HG02678 (cell line): ENCODE measurements at regions not wholly inside any gene's neighbourhood (a gene's known extent, or its start where the extent isn't known, plus 50 kb on each side); places are given as distances from the start of the nearest gene placed in this dataset.
A peak's percentile ranks its signal among the peaks of the same experiment; 100 is the strongest.
"Not testable (repeated sequence)": the region's sequence is repeated elsewhere in the genome, so short reads cannot be mapped to it uniquely, and the experiment has no call there.

Experiments
- ATAC-seq: cut with Tn5 transposase; IDR thresholded peaks from one replicate; pipeline ENCODE4 v1.9.1; 2021; ENCODE audit warnings: mild to moderate bottlenecking, moderate library complexity; ENCODE audit not compliant: unreplicated experiment

DNA sequence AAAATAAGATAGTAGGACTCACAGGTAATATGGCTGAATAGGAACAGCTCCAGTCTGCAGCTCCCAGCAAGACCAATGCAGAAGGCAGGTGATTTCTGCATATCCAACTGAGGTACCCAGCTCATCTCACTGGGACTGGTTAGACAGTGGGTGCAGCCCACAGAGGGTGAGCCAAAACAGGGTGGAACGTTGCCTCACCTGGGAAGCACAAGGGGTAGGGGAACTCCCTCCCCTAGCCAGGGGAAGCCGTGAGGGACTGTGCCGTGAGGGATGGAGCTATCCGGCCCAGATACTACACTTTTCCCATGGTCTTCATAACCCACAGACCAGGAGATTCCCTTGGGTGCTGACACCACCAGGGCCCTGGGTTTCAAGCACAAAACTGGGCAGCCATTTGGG, 114.8 kb upstream of the GNAI1 start:
- ATAC-seq: not testable (repeated sequence)

DNA sequence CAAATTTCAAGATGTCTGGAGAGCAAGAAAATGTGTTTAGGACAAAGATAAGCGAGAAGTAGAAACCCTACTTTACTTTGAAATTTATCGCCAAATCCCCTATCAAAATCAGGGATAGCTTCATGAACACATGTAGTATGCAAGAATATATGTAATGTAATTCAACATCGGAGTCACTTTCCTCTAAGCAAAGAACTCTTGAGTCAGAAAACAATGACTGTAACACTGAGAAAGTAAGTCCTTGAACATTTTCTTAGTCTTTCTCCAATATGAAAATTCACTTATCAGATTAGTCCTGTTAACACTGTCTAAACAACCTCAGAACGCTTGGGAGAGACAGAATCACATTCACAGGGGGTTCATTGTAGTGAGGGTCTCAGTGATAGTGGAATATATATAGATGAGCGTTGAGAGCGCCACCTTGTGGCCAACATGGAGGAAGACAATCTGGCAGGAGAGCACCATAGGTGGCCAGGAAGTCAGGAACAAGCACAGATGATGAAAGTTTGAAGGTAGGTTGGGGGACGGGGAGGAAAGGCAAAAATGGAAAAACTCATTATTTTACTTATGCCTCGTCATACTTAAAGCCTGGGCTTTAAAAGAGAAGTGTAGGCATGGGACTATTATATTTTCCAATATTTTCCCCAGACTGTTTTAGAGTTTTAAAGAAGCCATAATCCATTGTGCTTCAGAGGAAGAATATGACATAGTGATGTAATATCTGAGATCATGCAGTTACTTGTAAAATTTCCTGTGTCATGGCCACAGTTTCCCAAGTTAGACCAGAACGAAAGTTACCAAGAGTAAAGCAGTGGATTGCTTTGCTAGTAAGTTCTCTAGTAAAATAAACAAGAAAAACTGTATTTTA, 115.5 kb upstream of the GNAI1 start:
- ATAC-seq: peak; percentile 97

DNA sequence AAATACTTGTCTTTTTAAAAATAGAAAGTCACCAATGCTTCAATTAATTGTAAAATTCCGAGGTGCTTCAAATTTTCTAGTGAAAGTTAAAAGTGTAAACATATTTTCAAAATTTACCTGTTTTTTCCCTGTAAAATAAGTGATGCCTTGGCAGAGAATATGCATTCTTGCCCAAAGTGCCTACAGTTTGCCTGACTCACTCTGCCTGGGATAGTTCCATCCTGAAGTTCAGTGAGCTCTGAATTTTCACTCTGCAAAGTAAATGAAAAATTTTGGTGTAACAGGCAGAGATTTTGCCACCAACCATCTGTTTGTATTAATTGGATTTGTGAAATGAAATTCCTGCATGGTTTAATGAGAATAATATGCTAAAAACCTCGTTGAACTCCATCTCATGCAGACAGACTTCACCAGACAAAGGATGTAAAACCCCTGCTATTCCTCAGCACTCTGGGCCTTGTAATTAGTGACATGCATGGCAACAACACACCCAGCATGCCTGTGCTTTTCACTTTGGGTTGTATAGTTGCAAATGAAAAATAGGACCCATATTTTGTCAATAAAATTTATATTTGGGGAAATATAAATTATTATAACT, 117.4 kb upstream of the GNAI1 start:
- ATAC-seq: no peak

DNA sequence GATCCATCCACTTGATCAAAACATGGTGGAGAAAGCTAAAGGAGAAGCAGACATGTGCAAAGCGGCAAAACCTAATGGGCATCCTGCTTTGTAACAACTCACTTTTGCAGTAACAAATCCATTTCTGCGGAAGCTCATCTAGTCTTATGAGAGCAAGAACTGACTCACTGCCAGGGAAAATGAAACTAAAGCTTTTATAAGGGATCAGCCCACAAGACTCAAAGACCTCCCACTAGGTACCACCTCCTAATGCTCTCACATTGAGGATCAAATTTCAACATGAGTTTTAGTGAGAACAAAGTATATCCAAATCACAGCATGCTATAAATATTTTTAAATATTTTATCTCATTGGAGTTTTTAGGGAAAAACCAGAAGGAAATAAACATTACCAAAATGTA, 120.1 kb upstream of the GNAI1 start:
- ATAC-seq: no peak

DNA sequence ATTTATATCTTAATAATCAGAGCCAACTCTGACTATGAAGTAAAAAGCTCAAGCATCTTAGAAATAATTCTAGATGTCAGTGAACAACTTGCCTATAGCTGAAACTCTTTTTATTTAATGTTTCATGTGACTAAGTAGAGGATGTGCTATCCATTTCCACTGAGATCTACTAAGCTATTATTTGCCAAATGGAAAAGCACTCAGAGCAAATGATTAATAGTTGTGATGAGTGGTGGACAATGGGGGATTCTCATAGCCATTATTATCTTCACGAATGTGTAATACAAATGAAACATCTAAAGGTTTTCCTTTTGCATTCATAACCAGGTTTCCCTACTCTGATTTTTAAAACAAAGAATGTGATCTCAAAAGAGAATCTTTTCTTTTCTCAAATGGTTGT, 126.6 kb upstream of the GNAI1 start:
- ATAC-seq: no peak

DNA sequence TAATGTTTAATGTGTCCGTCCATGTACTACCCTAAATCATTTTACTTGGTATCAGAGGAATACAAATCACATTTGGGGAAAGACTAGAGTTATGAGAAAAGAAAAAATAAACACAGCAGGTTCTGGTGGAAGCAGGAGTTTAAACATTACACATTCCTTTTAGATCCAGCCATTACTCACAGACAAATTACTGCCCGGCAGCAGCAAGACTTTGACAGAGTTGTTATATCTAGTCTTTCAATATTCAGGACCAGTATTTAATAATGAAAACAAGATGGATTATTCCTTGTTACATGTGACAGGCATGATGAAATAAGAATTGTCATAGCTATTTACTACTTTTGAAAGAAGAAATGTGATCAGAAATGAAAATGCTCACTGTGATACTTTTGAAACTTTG, 131.8 kb upstream of the GNAI1 start:
- no peak for ATAC-seq

DNA sequence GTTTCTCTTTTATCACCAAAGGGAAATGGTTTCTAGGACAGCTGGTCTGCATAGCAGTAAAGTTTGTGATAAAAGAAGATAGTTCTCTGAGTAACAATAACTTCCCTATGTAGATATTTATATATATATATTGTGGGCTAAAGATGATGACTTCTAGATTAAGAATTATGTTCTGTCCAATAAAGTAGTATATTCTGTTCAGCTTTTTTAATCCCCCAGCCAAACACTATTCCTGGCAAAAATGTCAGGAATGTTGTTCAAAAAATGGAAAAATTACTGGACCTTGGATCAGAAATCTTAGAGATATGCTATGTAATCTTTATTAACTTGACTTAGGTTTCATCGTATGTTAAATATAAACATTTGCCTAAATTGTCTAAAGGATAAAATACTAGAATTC, 136.3 kb upstream of the GNAI1 start:
- no peak for ATAC-seq

DNA sequence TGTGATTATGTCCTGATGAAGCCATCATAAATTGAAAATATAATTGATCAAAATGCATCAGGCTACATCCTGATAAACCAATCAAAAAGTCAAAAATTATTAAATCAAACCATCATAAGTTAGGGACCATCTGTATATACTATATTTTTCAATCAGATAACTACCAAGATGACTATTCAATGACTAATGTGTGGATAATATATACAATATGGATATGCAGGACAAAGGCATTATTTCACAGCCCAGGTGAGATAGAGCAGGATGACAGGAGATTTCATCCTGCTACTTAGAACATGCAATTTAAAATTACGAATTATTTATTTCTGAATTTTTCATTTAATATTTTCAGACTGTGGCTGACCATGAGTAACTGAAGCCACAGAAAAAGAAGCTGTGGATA, 137.3 kb upstream of the GNAI1 start:
- no peak for ATAC-seq

DNA sequence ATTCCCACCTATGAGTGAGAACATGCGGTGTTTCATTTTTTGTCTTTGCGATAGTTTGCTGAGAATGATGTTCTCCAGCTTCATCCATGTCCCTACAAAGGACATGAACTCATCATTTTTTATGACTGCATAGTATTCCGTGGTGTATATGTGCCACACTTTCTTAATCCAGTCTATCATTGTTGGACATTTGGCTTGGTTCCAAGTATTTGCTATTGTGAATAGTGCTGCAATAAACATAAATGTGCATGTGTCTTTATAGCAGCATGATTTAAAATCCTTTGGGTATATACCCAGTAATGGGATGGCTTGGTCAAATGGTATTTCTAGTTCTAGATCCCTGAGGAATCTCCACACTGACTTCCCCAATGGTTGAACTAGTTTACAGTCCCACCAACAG, 138.9 kb upstream of the GNAI1 start:
- not testable (repeated sequence) for ATAC-seq

DNA sequence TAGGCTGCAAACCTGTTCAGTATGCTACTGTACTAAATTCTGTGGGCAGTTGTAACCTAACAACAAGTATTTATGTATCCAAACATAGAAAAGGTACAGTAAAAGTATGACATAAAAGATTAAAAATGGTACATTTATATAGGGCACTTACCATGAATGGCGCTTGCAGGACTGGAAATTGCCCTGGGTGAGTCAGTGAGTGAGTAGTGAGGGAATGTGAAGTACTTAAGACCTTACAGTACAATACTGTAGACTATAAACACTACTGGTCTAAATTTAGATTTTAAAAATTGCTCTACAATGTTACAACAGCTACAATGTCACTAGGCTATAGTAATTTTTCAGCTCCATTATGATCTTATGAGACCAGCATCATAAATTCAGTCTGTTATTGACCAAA, 146.0 kb upstream of the GNAI1 start:
- ATAC-seq: no peak

DNA sequence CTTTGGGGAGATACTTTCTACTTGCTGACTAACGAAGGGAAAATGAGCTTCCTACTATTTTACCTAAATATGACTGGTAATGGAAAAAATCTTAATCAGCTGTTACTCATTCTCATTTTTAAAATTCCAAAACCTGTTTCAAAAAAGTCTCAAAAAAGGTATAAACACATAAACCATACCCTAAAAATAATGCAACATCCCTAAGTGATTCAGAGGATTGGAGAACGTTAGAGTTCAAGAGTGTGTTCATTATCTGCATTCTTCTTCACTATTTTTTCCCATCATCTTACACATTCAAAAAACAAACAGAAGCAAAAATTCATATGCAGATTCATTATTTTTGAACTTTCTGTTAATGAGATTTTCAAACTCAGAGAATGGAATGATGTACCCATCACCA, 150.4 kb upstream of the GNAI1 start:
- ATAC-seq: no peak

DNA sequence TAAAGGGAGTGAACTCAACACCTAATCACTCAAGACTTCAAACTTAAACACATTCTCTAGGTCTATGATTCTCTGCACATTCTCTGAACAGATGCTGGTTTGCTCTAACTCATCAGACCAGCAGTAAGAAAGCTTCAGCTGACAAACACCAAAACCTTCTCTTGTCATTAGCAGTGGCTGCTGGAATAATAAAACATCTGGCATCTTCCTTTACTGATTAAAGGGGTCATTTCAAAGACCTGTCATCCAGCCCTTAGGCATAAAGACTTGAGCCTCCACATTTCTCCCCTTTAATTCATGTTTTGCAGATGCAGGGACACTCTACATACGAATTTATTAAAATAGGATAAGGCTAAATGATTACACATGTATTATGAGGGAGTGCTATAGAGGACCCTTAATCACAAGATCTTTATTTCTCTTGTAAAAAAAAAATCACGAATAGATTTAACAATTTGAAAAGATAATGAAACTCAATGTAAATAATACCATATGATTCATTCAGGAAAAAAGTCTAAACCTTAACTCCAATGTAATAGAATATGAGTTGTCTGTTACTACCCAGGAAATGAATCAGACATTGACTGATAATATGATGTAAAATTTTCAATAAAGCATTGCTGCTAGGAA, 152.4 kb upstream of the GNAI1 start:
- no peak for ATAC-seq

DNA sequence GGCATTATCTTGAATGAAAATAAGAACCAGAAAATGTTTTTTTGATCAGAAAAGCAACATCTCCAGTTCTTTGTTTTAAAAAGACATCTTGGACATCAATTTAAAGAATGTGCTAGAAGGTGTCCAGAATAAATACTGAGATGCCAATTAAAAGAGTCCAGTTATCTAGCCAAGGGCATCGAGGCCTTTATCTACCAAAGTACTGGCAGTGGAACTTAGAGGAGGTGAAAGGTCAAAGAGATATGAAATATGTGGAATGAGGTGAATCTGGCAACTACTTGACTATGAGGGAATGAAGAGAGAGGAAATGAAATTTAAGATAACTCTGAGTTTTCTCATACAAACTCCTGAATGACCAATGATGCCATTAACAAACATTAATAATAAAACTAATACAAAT, 154.3 kb upstream of the GNAI1 start:
- no peak for ATAC-seq

DNA sequence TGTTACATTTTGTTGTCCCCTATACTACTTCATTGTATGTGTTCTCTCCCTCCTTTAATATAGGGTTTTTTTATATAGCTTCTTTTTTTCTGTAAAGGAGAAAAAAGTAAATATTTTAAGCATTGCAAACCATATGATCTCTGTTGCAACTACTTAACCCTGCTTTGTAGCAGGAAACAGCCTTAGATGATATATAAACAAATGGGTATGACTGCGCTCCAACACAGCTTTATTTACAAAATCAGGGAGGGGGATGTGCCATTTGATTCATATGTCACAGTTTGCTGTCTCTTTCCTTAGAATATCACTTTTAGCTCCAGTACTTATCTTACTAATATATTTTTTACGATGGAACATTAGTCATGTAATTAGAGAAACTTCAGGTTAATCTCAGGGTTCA, 155.2 kb upstream of the GNAI1 start:
- ATAC-seq: no peak

DNA sequence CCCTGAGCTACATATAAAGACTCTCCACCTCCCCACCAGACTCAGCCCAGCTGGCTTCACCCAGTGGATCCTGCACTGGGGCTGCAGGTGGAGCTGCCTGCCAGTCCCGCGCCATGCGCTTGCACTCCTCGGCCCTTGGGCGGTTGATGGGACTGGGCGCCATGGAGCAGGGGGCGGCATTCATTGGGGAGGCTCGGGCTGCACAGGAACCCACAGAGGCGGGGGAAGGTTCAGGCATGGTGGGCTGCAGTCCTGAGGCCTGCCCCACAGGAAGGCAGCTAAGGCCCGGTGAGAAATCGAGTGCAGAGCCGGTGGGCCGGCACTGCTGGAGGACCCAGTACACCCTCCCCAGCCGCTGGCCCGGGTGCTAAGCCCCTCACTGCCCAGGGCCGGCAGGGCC, 157.2 kb upstream of the GNAI1 start:
- no peak for ATAC-seq

DNA sequence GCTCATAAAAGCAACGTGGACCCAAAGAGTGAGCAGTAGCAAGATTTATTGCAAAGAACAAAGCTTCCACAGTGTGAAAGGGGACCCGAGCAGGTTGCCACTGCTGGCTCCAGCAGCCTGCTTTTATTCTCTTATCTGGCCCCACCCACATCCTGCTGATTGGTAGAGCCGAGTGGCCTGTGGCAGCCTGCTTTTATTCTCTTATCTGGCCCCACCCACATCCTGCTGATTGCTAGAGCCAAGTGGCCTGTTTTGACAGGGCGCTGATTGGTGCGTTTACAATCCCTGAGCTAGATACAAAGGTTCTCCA, 158.0 kb upstream of the GNAI1 start:
- ATAC-seq: not testable (repeated sequence)

DNA sequence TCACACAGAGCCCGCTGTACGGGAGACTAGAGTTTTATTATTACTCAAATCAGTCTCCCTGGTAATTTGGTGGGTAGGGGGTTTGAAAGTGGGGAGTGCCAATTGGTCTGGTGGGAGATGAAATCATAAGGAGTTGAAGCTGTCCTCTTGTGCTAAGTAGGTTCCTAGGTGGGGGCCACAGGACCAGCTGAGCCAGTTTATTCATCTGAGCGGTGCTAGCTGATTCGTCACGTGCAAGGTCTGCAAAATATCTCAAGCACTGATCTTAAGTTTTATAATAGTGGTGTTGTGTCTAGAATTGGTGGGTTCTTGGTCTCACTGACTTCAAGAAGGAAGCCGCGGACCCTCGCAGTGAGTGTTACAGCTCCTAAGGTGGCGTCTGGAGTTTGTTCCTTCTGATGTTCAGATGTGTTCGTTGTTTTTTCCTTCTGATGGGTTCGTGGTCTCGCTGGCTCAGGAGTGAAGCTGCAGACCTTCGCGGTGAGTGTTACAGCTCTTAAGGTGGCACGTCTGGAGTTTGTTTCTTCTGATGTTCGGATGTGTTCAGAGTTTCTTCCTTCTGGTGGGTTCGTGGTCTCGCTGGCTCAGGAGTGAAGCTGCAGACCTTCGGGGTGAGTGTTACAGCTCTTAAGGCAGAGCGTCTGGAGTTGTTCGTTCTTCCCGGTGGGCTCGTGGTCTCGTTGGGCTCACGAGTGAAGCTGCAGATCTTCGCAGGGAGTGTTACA, 158.5 kb upstream of the GNAI1 start:
- not testable (repeated sequence) for ATAC-seq

DNA sequence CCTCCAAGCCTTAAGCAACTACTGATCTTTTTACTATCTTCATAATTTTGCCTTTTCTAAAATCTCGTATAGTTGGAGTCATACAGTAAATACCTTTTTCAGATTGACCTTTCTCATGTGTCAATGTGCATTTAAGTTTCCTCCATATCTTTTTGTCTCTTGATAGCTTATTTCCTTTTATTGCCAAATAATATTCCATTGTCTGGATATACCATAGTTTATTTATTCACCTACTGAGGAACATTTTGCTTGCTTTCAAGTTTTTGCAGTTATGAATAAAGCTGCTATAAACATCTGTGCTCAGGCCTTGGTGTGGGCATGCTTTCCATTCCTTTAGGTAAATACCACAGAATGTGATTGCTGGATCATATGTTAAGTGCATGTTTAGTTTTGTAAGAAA, 161.2 kb upstream of the GNAI1 start:
- no peak for ATAC-seq

DNA sequence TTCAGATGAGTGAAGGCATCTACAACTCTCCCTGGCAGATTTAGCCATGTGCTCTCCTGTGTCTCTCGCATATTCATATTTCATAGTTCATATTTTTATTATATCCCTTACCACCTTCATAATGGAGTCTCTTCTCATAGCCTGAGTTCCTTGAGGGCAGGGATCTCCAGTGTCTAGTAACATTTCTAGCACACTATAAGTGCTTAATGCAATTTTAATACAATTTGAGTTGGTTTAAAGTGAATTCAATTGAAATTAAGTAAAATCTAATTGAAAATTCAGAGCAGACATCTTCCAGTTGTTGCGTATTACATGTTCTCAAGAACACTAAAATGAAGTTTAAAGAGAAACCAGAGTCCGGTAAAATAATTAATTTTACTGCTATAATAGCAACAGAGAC, 163.6 kb upstream of the GNAI1 start:
- ATAC-seq: no peak

DNA sequence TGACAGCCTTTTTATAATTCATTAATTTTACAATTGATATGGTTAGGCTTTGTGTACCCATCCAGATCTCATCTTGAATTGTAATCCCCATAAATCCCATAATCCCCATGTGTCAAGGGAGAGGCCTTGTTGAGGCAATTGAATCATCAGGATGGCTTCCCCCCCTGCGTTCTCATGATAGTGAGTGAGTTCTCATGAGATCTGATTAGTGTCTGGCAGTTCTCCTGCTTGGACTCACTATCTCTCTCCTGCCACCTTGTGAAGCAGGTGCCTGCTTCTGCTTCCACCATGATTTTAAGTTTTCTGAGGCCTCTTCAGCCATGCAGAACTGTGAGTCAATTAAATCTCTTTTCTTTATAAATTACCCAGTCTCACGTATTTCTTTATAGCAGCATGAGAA, 165.7 kb upstream of the GNAI1 start:
- ATAC-seq: no peak

DNA sequence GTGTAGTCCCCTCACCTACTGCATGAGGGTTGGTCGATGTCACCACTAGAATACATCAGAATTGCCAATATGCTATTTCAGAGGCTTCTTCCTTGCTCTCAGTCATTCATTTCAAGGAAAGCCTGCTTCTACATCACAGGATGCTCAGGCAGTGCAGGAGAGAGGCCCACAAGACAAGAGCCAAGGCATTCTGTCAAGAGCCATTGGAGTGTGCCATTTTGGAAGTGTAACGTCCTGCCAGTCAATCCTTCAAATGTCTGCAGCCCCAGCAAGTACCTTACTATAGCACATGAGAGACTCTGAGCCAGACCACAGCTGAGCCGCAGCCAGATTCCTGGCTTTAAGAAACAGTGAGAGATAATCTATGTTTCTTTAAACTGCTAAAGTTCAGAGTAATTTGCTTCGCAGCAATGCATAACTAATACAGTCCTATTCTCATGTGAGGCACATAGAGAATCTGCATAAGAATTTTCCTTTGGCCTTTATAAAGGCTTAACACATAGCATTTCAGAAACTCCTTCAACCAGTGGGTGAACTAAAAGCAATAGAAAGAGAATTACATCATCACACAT, 166.5 kb upstream of the GNAI1 start:
- ATAC-seq: no peak
